ENCODE measurements at regions not wholly inside any gene's neighbourhood (a gene's known extent, or its start where the extent isn't known, plus 50 kb on each side); places are given as distances from the start of the nearest gene placed in this dataset.

GRCh38 chr3:117695871-117696645, 986.5 kb downstream of the TUSC7 start:
- DNase-seq = no peak

- no peak for DNase-seq
These were observed 987.4 kb downstream of the TUSC7 start for GRCh38 chr3:117696851-117697407.

- DNase-seq = no peak
These were observed 989.5 kb downstream of the TUSC7 start for GRCh38 chr3:117699058-117699457.

GRCh38 chr3:117700573-117701360, 991.2 kb downstream of the TUSC7 start:
- no peak for DNase-seq

GRCh38 chr3:117705011-117705410, 995.4 kb downstream of the TUSC7 start:
- no peak for DNase-seq

GRCh38 chr3:117706037-117706436, 996.5 kb downstream of the TUSC7 start:
- no peak for DNase-seq

GRCh38 chr3:117706756-117707155, 997.2 kb downstream of the TUSC7 start:
- DNase-seq = no peak

- no peak for DNase-seq
These were observed 999.0 kb downstream of the TUSC7 start for GRCh38 chr3:117708601-117709000.

GRCh38 chr3:117709108-117709507, 999.5 kb downstream of the TUSC7 start:
- DNase-seq = no peak

GRCh38 chr3:117710501-117710900, 1000.9 kb downstream of the TUSC7 start:
- peak; percentile 13 for DNase-seq

GRCh38 chr3:117719316-117719926, 1009.8 kb downstream of the TUSC7 start:
- peak; percentile 51 for DNase-seq

- no peak for DNase-seq
These were observed 1012.3 kb downstream of the TUSC7 start for GRCh38 chr3:117721866-117722265.

GRCh38 chr3:117722856-117723255, 1013.3 kb downstream of the TUSC7 start:
- DNase-seq = no peak

- DNase-seq = no peak
These were observed 1014.2 kb downstream of the TUSC7 start for GRCh38 chr3:117723825-117724224.

GRCh38 chr3:117725314-117725713, 1015.7 kb downstream of the TUSC7 start:
- no peak for DNase-seq

GRCh38 chr3:117726776-117727175, 1017.2 kb downstream of the TUSC7 start:
- DNase-seq = no peak

GRCh38 chr3:117728226-117728625, 1018.6 kb downstream of the TUSC7 start:
- no peak for DNase-seq

- no peak for DNase-seq
These were observed 1024.9 kb downstream of the TUSC7 start for GRCh38 chr3:117734496-117734895.

- no peak for DNase-seq
These were observed 1026.0 kb downstream of the TUSC7 start for GRCh38 chr3:117735481-117736101.

- no peak for DNase-seq
These were observed 1027.3 kb downstream of the TUSC7 start for GRCh38 chr3:117736846-117737245.

- DNase-seq = no peak
These were observed 1034.4 kb downstream of the TUSC7 start for GRCh38 chr3:117743993-117744392.

- DNase-seq = no peak
These were observed 1035.4 kb downstream of the TUSC7 start for GRCh38 chr3:117744935-117745334.

- no peak for DNase-seq
These were observed 1035.9 kb downstream of the TUSC7 start for GRCh38 chr3:117745516-117745915.

All from NCI-H1694 treated with DMSO at 0.1 percent for 48 hours (cell line).